ENCODE measurements at regions not wholly inside any gene's neighbourhood (a gene's known extent, or its start where the extent isn't known, plus 50 kb on each side); places are given as distances from the start of the nearest gene placed in this dataset.

- TF ChIP-seq CTCF (optimal IDR thresholded peaks at IDR 0.05 in 1 of 3, IDR thresholded peaks at IDR 0.05 in 1 of 3, conservative IDR thresholded peaks at IDR 0.05 in 1 of 3; ENCODE audit: extremely low read depth in 1 of 3, insufficient read depth in 2 of 3, low read length in 3 of 3) (no peak), EZH2 (IDR thresholded peaks at IDR 0.05; ENCODE audit: low read length) (no peak)
These were observed 59.6 kb upstream of the PLEKHG3 start for GRCh38 chr14:64644629-64645028.
